ENCODE measurements at regions not wholly inside any gene's neighbourhood (a gene's known extent, or its start where the extent isn't known, plus 50 kb on each side); places are given as distances from the start of the nearest gene placed in this dataset.

GRCh38 chr12:43094886-43095575, 457.0 kb downstream of the ADAMTS20 start:
- no peak for TF ChIP-seq CTCF (IDR thresholded peaks at IDR 0.05)
- no peak for TF ChIP-seq POLR2A (IDR thresholded peaks at IDR 0.05)

Measured in Peyer's patch (tissue), 4 donors.